ENCODE measurements at regions not wholly inside any gene's neighbourhood (a gene's known extent, or its start where the extent isn't known, plus 50 kb on each side); places are given as distances from the start of the nearest gene placed in this dataset.
"Not testable (repeated sequence)": the region's sequence is repeated elsewhere in the genome, so short reads cannot be mapped to it uniquely, and the experiment has no call there.

DNA sequence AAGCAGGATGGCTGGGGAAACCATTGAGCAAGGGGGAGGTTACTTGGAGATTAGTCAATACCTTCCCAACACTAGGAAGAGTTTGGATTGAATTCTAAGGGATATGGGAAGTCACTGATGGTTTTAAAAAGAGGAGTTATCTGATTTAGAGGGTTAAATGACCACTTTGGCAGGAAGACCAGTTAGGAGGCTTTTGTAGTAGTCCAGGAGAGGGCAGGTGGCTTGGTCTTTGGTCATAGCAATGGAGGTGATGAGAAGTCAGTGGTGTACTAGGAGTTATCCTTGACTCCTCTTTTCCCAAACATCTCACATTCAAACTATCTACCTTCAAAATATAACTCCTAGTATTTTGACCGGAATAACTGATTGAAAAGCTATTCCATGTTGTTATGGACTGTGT is 644.1 kb downstream of the UTRN start:
- DNase-seq: no peak

DNA sequence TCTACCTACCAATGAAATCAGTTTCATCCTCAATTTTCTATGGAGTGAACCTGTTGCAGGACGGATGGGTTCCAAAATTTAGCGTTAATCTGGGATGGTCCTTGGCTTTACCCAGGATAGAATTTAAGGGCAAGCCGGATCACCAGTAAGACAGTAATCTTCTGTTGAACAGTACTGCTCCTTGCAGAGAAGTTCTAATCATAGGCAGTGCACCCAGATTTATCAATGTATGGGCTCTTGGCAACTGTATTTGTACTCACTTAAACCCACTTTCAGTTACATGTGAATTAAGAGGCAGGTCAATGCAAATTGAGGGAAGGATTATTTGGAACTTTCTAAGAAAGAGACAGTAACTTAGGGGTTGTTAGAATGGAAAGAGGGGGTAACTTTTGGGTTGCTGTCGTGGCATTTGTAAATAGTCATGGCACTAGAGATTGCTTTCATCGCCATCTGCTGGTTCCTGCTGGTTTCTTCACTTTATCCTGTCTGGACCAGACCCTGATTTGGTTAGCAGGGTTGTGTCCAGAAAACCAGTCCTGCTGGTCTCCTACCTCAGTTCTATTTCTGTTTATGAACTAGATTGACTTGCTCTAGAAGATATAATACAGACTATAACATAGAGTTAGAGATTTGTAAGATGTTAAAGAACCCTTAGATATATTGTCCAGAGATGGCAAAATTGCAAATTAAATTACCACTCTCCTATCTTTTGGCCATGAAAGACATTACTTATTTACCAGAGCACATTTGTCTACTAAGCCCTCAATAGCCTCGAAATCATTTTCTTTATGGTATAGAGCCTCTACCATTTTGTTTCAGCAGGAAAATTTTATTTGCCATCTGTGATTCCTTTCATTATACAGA is 646.3 kb downstream of the UTRN start:
- no peak for DNase-seq

DNA sequence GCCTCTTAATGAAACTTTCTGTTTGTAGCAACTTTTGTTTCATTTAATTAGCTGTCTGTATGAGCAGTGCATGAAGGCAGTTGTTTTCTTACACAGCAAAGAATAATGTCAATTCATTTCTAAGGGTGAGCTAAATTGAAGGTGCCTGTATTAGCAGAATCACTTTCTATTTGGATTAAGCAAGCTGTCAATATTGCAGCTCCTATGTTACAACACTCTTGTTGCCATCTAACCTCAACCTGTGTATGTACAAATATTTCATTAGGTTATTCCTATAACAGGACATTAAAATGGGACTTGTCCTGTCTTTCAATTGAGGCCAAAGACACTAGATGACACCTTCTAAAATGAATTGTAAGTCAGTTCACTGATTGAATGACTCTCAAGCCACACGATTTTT is 647.5 kb downstream of the UTRN start:
- DNase-seq: no peak

DNA sequence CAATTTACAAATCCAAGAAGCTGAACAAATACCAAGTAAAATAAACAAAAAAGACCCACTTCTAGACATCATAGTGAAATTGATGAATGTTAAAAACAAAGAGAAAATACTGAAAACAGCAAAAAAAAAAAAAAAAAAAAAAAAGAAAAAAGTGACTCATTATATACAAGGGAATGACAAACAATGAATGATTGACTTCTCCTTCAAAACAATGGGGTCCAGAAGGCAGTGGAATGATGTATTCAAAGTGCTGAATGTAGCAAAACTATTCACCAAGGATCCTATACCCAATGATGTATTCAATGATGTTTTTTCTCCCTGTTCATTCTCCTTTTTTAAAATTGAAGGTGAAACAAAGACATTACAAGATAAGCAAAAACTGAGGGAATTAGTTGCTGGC is 650.0 kb downstream of the UTRN start:
- DNase-seq: no peak

DNA sequence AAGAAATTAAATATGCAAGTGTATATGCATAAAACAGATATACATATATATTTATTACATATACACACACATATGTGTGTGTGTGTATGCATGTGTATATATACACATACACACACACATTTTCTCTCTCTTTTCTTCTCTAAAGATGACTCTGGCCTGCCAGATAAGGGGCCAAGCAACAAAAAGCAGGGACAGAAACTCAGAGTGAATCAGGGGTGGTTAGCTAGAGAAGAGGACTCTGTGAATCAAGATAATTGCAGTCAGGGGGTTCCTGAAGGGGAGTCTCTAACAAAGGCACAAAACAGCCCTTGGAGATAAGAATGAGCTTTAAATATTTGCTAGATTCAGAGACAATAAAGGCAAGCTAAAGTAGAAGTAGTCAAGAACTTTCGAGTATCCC is 650.5 kb downstream of the UTRN start:
- no peak for DNase-seq

DNA sequence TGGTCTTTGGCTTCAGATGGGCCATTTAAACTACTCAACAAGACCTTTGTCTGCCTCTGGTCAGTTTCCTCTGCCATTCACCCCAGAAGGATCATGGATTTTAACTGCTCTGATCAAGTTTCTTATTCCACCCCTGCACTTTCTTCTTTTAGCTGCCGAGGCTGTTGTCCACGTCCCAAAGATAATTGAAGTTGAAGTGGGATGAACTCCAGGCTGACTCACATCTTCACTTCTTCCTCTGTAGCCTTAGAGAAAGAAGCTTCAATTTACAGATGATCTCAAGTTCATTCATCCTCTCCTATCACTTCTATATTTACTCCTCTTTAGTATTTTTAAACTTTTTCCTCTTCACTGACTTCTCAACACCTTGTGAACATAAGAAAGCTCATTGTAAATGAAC is 651.6 kb downstream of the UTRN start:
- DNase-seq: no peak

DNA sequence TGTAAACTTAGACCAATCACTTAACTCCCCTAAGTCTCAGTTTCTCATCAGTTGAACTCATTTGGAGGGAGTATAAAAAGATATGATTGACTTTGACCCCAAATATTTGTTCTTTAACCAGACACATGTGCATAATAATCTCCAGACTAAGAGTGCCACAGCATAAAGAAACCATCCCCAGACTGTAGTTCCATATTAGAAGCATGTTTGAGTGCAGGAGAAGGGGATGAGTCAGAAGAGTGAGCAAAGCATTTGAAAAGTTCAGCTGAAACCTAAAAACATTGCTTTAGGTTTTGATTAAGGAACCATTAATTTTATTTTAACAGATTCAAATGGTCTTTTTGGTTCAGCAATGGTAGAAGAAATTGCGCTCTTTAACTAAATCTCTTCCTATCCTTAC is 654.8 kb downstream of the UTRN start:
- no peak for DNase-seq

DNA sequence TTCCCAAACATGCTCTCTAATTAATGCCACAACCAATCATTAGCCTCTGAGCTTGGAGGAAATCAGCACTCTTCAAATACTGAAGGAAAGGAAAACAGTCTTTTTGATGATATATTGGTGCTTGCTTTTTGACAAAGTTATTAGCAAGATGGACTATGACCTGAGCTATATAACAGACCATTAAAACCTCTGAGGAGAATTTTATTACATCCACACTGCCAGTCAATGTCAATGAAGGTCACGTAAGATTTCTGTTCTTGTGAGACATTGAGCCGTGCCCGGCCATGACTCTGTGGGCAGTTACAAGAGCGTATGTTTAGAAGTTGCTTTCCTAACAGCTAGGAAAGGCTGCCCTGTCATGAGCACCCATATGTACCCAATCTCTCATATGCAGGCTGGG is 659.0 kb downstream of the UTRN start:
- no peak for DNase-seq

DNA sequence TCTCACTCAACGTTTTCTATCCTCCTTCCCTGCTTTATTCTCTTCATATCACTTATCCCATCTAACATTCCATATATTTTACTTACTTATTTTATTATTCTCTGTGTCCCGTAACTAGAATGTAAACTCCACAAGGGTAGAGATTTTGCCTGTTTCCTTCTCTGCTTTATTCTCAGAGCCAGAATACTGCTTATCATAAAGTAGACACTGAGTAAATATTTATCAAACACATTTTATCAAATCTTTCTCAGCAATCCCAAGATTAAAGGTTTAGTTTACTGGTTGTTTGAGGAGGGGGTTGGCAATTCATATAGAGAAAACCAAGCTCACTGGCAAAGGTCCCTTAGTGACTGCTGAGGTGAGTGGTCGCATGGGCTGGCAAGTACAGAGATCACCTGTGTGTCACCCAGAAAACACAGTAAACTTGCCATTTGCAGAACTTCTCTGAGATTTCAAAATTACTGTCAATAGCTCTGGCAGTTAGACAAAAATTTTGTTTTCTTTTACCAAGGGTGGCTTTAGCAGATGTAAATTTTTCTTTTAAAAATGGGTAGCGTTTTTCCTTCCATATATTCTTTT is 662.4 kb downstream of the UTRN start:
- DNase-seq: no peak

DNA sequence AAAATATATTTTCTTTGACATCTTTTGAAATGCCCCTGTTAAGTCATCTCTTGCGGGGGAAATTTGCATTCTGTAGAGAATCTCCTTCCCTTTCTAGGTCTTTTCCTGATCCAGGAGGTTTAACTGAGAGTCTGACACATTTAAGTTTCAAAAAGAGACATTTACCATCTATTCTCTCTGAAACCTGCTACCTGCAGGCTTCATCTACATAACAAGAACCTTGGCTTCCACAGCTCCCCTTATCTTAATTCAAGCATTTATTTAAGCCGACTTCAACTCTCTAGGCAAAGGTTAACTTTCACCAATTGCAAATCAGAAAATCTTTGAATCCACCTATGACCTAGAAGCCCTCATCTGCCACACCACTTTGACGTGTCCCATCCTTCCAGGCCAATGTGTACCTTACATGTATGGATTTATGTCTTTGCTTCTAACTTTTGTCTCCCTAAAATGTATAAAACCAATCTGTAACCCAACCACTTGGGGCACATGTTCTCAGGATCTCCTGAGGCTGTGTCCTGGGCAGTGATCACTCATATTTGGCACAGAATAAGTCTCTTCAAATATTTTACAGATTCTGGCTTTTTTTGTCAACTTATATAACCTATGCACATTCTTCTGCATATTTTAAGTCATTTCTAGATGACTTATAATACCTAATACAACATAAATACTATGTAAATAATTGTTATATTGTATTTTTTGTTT is 666.7 kb downstream of the UTRN start:
- no peak for DNase-seq

DNA sequence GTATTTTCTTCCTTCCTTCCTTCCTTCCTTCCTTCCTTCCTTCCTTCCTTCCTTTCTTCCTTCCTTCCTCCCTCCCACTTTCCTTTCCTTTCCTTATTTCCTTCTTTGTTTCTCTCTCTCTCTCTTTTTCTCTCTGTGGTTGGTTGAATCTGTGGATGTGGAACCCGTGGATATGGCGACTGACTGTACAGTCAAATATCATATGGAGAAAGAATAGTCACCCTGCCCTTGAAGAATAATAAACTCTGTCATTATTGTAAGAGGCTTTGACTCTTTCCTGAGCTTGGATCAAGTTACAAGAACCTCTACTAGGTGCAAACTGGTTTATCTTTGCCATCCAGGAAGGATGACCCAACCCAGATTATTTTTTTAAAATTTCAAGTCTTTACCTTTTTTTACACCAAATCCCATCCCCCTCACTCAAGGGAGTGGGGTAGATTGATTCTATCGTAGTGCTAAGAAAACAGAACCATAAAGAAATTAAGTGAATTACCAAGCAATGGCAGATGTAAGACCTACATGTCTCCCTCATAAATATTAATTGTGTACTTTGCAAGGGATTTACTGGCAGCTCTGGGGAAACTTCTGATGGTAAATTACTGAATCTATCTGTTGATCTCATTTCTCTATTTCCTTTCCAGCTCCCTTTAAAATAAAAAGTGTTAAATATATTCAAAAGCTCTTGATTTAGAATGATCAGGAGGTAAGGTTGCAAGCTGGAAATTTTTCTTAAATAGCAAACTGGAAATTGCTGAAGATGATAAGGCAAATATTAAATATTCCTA is 667.5 kb downstream of the UTRN start:
- no peak for DNase-seq

DNA sequence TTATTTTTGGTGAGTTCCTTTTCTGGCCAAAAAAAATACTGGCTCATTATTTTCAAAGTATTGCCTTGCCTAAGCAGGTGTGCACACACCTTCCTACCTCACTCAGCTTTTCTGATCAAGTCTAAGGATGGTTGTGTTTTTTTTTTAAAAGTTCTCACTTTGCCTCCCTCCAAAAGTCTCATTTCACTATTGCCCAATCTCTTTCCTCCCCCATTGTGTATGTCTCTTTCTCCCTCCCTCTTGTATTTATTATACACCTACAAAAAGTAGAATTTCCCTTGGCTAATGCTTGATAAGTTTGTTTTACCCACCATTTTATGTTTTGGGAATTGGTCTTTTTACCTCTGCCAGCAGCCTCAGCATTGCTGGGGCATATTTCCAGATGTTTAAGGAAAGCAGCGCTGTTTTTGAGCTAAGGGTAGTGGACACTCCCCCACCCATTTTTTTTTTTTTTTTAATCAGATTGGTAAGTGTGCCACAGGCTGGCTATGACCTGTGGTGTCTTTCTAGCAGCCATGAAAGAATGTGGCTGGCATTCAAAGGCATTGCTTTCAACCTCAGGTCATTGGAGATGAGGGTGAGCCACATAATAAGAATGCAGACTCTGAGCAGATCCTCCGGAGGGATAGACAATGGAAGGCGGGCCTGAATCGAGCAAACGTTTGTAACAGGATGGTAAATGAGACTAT is 668.6 kb downstream of the UTRN start:
- no peak for DNase-seq

DNA sequence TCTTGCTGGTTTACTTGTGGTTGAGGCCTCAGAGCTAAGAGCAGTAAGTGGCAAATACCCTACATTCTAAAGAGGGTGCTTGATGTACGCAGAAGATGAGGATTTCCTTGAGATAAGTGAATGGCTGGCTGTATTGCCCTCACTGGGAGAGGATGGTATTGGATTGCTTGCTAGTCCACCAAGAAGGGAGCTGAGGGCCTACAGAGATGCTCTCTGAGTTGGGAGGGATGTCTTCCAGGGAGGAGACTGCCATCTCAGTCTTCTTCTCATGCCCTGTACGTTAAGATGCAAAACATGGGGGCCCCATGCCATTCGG is 669.1 kb downstream of the UTRN start:
- DNase-seq: no peak

DNA sequence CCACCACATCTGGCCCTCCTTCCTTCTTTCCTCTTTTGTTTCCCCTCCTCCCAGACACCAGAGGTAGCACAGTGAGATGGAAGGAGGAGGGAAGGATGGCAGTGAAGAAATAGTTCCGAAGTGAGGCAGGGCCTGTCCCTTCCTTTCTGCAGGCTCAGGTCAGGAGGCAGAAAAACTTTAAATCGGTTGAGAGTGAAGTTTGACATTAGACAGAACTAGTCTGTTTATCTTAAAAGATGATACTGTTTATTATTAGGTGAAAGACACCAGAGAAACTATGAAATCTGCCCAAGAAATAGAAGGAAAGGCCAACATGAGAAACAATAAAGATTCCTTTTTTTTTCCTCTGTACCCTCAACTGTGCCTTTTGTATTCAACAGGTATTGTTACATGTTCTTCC is 670.3 kb downstream of the UTRN start:
- DNase-seq: no peak

DNA sequence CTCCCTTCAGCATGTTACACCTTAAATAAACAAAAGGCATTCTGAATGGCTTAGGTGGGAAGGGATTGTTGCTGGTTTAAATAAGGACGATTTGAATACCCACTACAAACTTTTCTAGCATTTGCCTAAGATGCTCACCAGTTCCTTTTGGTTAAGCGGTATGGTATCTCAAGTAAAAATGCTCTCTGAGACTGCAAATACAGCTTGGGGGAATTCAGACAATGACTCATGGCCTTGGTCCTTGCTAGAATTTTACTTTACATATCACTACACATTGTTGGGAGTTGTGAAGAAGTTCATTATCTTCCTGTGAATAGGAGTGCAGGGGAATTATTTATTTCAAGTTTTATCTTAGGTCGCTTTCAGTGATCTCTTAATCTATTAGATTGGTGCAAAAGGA is 670.7 kb downstream of the UTRN start:
- DNase-seq: no peak

DNA sequence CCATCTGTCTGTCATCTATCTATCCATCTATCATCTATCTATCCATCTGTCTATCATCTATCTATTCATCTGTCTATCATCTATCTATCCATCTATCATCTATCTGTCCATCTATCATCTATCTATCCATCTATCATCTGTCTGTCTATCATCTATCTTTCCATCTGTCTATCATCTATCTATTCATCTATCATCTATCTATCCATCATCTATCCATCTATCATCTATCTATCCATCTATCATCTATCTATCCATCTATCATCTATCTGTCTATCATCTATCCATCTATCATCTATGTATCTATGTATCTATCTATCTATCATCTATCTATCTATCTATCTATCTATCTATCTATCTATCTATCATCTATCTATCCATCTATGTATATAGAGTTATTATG is 671.6 kb downstream of the UTRN start:
- DNase-seq: not testable (repeated sequence)

DNA sequence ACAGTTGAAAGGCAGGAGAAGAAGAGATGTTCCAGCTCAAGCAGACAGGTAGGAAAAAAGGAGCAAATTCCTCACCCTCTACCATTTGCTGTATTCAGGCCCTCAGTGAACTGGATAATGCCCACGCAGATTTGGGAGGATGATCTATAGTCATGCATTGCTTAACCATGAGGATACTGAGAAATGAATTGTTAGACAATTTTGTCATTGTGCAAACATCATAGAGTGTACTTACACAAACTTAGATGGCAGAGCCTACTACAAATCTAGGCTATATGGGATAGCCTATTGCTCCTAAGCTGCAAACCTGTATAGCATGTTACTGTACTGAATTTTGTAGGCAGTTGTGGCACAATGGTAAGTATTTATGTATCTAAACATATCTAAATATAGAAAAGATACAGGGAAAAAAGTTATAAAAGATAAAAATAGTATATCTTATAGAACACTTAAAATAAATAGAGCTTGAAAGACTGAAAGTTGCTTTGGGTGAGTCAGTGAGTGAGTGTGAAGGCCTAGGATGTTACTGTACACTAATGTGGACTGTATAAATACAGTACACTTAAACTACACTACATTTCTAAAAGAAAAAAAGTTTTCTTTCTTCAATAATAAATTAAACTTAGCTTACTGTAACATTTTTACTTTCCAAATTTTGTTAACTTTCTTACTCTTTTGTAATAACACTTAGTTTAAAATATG is 672.3 kb downstream of the UTRN start:
- no peak for DNase-seq

DNA sequence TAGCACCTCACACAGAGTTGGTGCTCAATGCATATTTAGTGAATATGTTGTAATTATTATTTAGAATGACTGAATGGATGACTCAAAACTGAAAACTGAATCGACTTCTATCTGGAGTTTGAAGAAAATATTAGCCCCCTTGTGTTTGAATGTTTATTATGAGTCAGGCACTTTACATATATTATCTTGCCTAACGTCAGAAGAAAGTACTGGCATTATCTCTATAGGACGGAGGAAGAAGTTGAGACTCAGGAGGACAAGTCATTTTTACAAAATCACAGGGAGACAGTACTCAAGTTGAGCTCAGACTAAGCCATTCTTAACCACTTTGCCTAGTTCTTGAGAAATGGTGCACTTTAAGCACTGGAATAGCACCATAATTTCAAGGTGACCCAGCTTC is 684.0 kb downstream of the UTRN start:
- no peak for DNase-seq

DNA sequence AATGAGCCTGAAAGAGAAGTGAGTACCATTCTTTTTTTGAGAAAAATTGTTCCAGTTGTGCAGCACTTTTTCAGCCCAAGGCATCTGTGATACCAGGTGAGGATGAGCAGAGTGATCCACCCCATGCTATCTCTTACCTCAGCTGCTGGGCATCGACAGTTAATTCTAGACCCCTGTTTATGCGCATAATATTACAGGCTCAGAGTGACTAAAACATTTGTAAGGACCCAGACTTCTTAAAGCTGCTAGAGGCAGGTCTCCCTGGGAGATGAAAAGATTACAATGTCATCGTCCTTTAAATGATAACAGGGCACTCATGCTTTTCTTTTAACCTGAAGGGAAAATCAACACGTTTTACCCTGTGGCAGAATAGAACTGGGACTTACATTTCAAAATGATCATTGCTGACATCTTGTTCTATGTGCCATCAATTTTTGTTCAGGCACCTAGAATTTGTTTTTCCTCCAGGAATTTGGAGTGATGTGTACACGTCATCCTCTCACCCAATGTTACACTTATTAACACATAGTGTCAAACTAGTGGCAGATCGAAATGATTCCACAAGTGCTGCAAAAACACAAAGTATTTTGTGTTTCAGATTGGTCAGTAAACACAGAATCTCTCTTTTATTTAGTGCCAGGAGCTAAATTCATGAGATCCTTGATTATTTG is 684.6 kb downstream of the UTRN start:
- DNase-seq: no peak

DNA sequence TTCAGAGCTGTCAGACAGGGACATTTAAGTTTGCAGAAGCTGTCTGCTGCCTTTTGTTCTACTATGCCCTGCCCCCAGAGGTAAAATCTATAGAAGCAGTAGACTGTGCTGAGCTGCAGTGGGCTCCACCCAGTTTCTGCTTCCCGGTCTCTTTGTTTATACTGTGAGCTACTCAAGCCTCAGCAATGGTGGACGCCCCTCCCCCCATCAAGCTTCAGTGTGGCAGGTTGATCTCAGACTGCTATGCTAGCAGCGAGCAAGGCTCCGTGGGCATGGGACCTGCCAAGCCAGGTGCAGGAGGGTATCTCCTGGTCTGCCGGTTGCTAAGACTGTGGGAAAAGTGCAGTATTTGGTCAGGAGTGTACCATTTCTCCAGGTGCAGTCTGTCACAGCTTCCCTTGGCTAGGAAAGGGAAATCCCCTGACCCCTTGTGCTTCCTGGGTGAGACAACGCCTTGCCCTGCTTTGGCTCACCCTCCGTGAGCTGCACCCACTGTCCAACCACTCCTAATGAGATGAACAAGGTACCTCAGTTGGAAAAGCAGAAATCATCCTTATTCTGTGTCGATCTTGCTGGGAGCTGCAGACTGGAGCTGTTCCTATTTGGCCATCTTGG is 692.2 kb downstream of the UTRN start:
- not testable (repeated sequence) for DNase-seq

DNA sequence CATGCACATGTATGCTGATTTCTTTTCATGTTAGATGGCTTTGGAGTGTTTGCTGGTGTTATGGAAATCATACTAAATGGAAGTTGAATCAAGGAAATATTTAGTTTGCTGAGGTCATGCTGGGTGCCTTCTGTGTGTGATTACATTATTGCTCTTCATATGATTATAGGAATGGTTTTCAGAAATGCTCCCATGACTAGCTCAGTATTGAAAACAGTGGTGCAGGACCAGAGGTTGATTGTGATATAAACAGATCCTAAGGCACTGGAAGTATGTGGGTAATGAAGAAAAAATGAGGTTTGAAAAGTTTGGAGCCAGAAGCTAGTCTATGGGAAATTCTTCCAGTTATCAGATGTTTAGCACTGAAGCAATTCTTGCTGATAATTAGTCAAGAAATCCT is 693.1 kb downstream of the UTRN start:
- DNase-seq: no peak
